OCI-LY7 (cell line): ENCODE measurements at regions not wholly inside any gene's neighbourhood (a gene's known extent, or its start where the extent isn't known, plus 50 kb on each side); places are given as distances from the start of the nearest gene placed in this dataset.
"Not testable (repeated sequence)": the region's sequence is repeated elsewhere in the genome, so short reads cannot be mapped to it uniquely, and the experiment has no call there.

Experiments used
- BruUV-seq: library from RNA; stranded (reverse); fragments of 400-500 nt; replicated peaks from 2 replicates; lab custom pipeline; 2021; lab: Mats Ljungman, UMichigan
- CTCF ChIA-PET: fragments of 300-600 bp; sonication (Branson Sonifier 250); formaldehyde crosslinking; loops from one replicate; lab custom pipeline; 2022; ENCODE audit warnings: antibody characterized with exemption; ENCODE audit not compliant: unreplicated experiment; lab: Charles Lee
- POLR2A ChIA-PET: fragments of 300-600 bp; sonication (Branson Sonifier 250); formaldehyde crosslinking; loops from one replicate; lab custom pipeline; 2022; ENCODE audit warnings: antibody characterized with exemption; lab: Charles Lee
- DNase-seq: peaks from one replicate; pipeline ENCODE4 v3.0.0-alpha.2; 2015; ENCODE audit warnings: low spot score
- H2AFZ ChIP-seq: fragments of 200-600 bp; sonication (generic), shearing (Covaris generic); 2 replicates; pipeline ENCODE4 v1.6.1; 2014; ENCODE audit warnings: mild to moderate bottlenecking, antibody characterized with exemption, low read length, moderate library complexity
- H3K27ac ChIP-seq: fragments of 200-600 bp; sonication (generic); 2 replicates; pipeline ENCODE4 v1.5.1; 2014; ENCODE audit warnings: mixed run types, low read depth, mild to moderate bottlenecking, moderate library complexity, low read length, inconsistent platforms; ENCODE audit not compliant: poor library complexity, severe bottlenecking
- H3K36me3 ChIP-seq: fragments of 200-600 bp; sonication (generic); 2 replicates; pipeline ENCODE4 v1.6.1; 2014; ENCODE audit warnings: mild to moderate bottlenecking, antibody characterized with exemption, low read length, moderate library complexity, mixed read lengths; ENCODE audit not compliant: insufficient read depth
- H3K4me1 ChIP-seq: fragments of 200-600 bp; sonication (generic); 2 replicates; pipeline ENCODE4 v1.5.1; 2014; ENCODE audit warnings: mild to moderate bottlenecking, low read length; ENCODE audit not compliant: insufficient read depth, poor library complexity, severe bottlenecking
- H3K4me2 ChIP-seq: fragments of 200-600 bp; sonication (generic); 2 replicates; pipeline ENCODE4 v1.6.1; 2014; ENCODE audit warnings: mild to moderate bottlenecking, low read length
- H3K4me3 ChIP-seq: fragments of 200-600 bp; sonication (generic); 2 replicates; pipeline ENCODE4 v1.5.1; 2014; ENCODE audit warnings: mild to moderate bottlenecking, low read depth, low read length; ENCODE audit not compliant: poor library complexity, severe bottlenecking
- H3K79me2 ChIP-seq: fragments of 200-600 bp; sonication (generic); 2 replicates; pipeline ENCODE4 v1.6.1; 2016; ENCODE audit warnings: low read depth, mild to moderate bottlenecking, low read length, moderate library complexity, mixed read lengths; ENCODE audit not compliant: insufficient read depth
- H3K9me2 ChIP-seq: fragments of 200-600 bp; sonication (generic); 2 replicates; pipeline ENCODE4 v1.6.1; 2016; ENCODE audit warnings: mild to moderate bottlenecking, low read length, mixed read lengths; ENCODE audit not compliant: insufficient read depth
- H3K9me3 ChIP-seq: fragments of 200-600 bp; sonication (generic); 2 replicates; pipeline ENCODE4 v1.6.1; 2014; ENCODE audit warnings: mild to moderate bottlenecking, mixed run types, low read length, mixed read lengths
- H4K20me1 ChIP-seq: fragments of 200-600 bp; sonication (generic); 2 replicates; pipeline ENCODE4 v1.6.1; 2014; ENCODE audit warnings: mild to moderate bottlenecking, antibody characterized with exemption, low read length, moderate library complexity, mixed read lengths; ENCODE audit not compliant: insufficient read depth
- CTCF ChIP-seq: fragments of 200-600 bp; sonication (generic); conservative IDR thresholded peaks from 2 replicates; pipeline ENCODE4 v1.5.1; 2014; ENCODE audit warnings: mild to moderate bottlenecking, antibody characterized with exemption, low read length, moderate library complexity, mixed read lengths
- EZH2phosphoT487 ChIP-seq: fragments of 200-600 bp; sonication (generic); IDR thresholded peaks from 2 replicates; pipeline ENCODE4 v1.6.1; 2018; ENCODE audit warnings: low read depth, borderline replicate concordance, mild to moderate bottlenecking, mixed run types, antibody characterized with exemption, low read length, moderate library complexity, mixed read lengths
- intact Hi-C: fragments of 100-400 bp; cut with micrococcal nuclease; formaldehyde crosslinking; loops from one replicate; pipeline ENCODE4 v1.10.0; 2022; ENCODE audit not compliant: unreplicated experiment

- POLR2A ChIA-PET = no interaction called here
- no TSS peak for BruUV-seq
- Histone ChIP-seq H3K9me3 (no peaks in the 10 kb centered on the region), H3K36me3 (no peaks in the 10 kb centered on the region), H3K4me1 (no peaks in the 10 kb centered on the region), H3K9me2 (no peaks in the 10 kb centered on the region), H2AFZ (no peak overlapping the region), H3K4me3 (no peak overlapping the region), H3K79me2 (no peaks in the 10 kb centered on the region), H3K27ac (no peak overlapping the region), H3K4me2 (no peak overlapping the region), H4K20me1 (no peaks in the 10 kb centered on the region)
- intact Hi-C loops = no loop called here
- TF ChIP-seq EZH2phosphoT487 = no peak
- no peak for TF ChIP-seq CTCF
- DNase-seq = no peak
- CTCF ChIA-PET = no interaction called here
Measured at GRCh38 chr22:47400701-47401591, 638.5 kb downstream of the TBC1D22A start.

GRCh38 chr22:47400131-47400530 lies 637.7 kb downstream of the TBC1D22A start:
- H3K79me2 ChIP-seq, H2AFZ ChIP-seq, H4K20me1 ChIP-seq, H3K4me1 ChIP-seq, H3K4me3 ChIP-seq, H3K4me2 ChIP-seq, H3K27ac ChIP-seq, CTCF ChIA-PET, H3K9me2 ChIP-seq, intact Hi-C loops, H3K9me3 ChIP-seq, BruUV-seq, POLR2A ChIA-PET, H3K36me3 ChIP-seq, DNase-seq: not testable (repeated sequence)

GRCh38 chr22:47398921-47399790 lies 636.7 kb downstream of the TBC1D22A start:
- no TSS peak for BruUV-seq
- H3K4me1 ChIP-seq = no peaks in the 10 kb centered on the region
- no peak overlapping the region for H3K4me2 ChIP-seq
- no peaks in the 10 kb centered on the region for H3K36me3 ChIP-seq
- H4K20me1 ChIP-seq = no peaks in the 10 kb centered on the region
- no peaks in the 10 kb centered on the region for H3K79me2 ChIP-seq
- no peak for DNase-seq
- no peaks in the 10 kb centered on the region for H3K9me2 ChIP-seq
- no peak overlapping the region for H3K4me3 ChIP-seq
- no peak overlapping the region for H3K27ac ChIP-seq
- TF ChIP-seq CTCF (no peak), EZH2phosphoT487 (no peak)
- H3K9me3 ChIP-seq = no peaks in the 10 kb centered on the region
- intact Hi-C loops = no loop called here
- H2AFZ ChIP-seq = no peak overlapping the region
- ChIA-PET CTCF (no interaction called here), POLR2A (no interaction called here)
